ENCODE measurements at regions not wholly inside any gene's neighbourhood (a gene's known extent, or its start where the extent isn't known, plus 50 kb on each side); places are given as distances from the start of the nearest gene placed in this dataset.
"Not testable (repeated sequence)": the region's sequence is repeated elsewhere in the genome, so short reads cannot be mapped to it uniquely, and the experiment has no call there.

- no peaks in the 10 kb centered on the region for H3K36me3 Mint-ChIP-seq (ENCODE audit: low read depth)
- H3K4me3 Mint-ChIP-seq = no peak overlapping the region
- TF ChIP-seq CTCF (IDR thresholded peaks at IDR 0.05; ENCODE audit: unreplicated experiment in 3 of 3) = no peak
- peaks cover 4% of the 10 kb centered on the region for H3K9me3 Mint-ChIP-seq
- no peak overlapping the region for H3K27ac Mint-ChIP-seq
- H3K27me3 Mint-ChIP-seq (ENCODE audit: low read depth) = no peaks in the 10 kb centered on the region
- H3K4me1 Mint-ChIP-seq = no peaks in the 10 kb centered on the region
These were observed 324.4 kb downstream of the LMO7 start for GRCh38 chr13:75960538-75960994.

GRCh38 chr13:75959861-75960481, 323.8 kb downstream of the LMO7 start:
- Mint-ChIP-seq H3K9me3 (peaks cover 6% of the 10 kb centered on the region), H3K36me3 (ENCODE audit: low read depth) (no peaks in the 10 kb centered on the region), H3K4me3 (no peak overlapping the region), H3K27ac (no peak overlapping the region), H3K27me3 (ENCODE audit: low read depth) (no peaks in the 10 kb centered on the region), H3K4me1 (no peaks in the 10 kb centered on the region)
- no peak for TF ChIP-seq CTCF (IDR thresholded peaks at IDR 0.05; ENCODE audit: unreplicated experiment in 3 of 3)

GRCh38 chr13:75953589-75953988, 317.5 kb downstream of the LMO7 start:
- not testable (repeated sequence) for H3K4me3 Mint-ChIP-seq; H3K27me3 Mint-ChIP-seq (ENCODE audit: low read depth); H3K27ac Mint-ChIP-seq; H3K36me3 Mint-ChIP-seq (ENCODE audit: low read depth); H3K4me1 Mint-ChIP-seq
- H3K9me3 Mint-ChIP-seq = peaks cover 12% of the 10 kb centered on the region

GRCh38 chr13:75947448-75947847, 311.3 kb downstream of the LMO7 start:
- H3K27me3 Mint-ChIP-seq (ENCODE audit: low read depth) = peaks cover 3% of the 10 kb centered on the region
- H3K27ac Mint-ChIP-seq = peak overlapping the region in 2 of 3 experiments; percentile 28 to 42
- H3K9me3 Mint-ChIP-seq = peaks cover 3% of the 10 kb centered on the region
- TF ChIP-seq CTCF (IDR thresholded peaks at IDR 0.05; ENCODE audit: unreplicated experiment in 3 of 3) = no peak
- H3K4me1 Mint-ChIP-seq = peaks cover 10% of the 10 kb centered on the region
- no peaks in the 10 kb centered on the region for H3K36me3 Mint-ChIP-seq (ENCODE audit: low read depth)
- H3K4me3 Mint-ChIP-seq = no peak overlapping the region

- Mint-ChIP-seq H3K27me3 (ENCODE audit: low read depth) (peaks cover 3% of the 10 kb centered on the region), H3K27ac (peak overlapping the region; percentile 28 to 59 (median 42))
- TF ChIP-seq CTCF (IDR thresholded peaks at IDR 0.05; ENCODE audit: unreplicated experiment in 3 of 3) = no peak
These were observed 310.6 kb downstream of the LMO7 start for GRCh38 chr13:75946536-75947284.

GRCh38 chr13:75945841-75946482, 309.8 kb downstream of the LMO7 start:
- Mint-ChIP-seq H3K9me3 (peaks cover 3% of the 10 kb centered on the region), H3K4me3 (no peak overlapping the region), H3K27ac (no peak overlapping the region), H3K36me3 (ENCODE audit: low read depth) (no peaks in the 10 kb centered on the region), H3K27me3 (ENCODE audit: low read depth) (peaks cover 3% of the 10 kb centered on the region), H3K4me1 (peaks cover 10% of the 10 kb centered on the region)
- no peak for TF ChIP-seq CTCF (IDR thresholded peaks at IDR 0.05; ENCODE audit: unreplicated experiment in 3 of 3)

More at GRCh38 chr13:75946536-75947284, 310.6 kb downstream of the LMO7 start:
- Mint-ChIP-seq H3K4me3 (no peak overlapping the region), H3K9me3 (peaks cover 3% of the 10 kb centered on the region), H3K36me3 (ENCODE audit: low read depth) (no peaks in the 10 kb centered on the region), H3K4me1 (peaks cover 10% of the 10 kb centered on the region)
